Islet precursor cell (in vitro differentiated cells): ENCODE measurements at regions not wholly inside any gene's neighbourhood (a gene's known extent, or its start where the extent isn't known, plus 50 kb on each side); places are given as distances from the start of the nearest gene placed in this dataset.
A peak's percentile ranks its signal among the peaks of the same experiment; 100 is the strongest.

Source experiments
- DNase-seq: peaks from one replicate; pipeline ENCODE4 v3.0.0-alpha.2; 2018

- DNase-seq: no peak
These were observed 87.1 kb upstream of the SLITRK3 start for GRCh38 chr3:165283328-165283727.

DNA sequence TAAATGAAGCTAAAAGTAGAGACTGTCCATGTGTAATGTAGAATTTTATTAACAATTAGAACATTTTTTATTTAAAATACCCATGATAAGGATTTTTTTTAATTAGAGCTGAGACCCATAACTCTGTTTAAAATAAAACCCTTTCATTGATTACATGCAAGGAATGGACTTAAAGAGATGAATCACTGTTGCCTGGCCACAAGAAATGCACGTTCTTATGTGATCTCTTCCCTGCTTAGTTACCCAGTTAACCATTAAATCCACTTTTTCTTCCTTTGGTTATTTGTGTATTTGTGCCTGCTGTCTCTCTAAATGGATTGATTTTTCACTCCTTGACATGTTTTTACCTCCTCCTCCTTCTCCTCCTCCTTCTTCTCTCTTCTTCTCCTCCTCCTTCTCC is 83.3 kb upstream of the SLITRK3 start:
- DNase-seq: no peak

- DNase-seq: no peak
These were observed 77.2 kb upstream of the SLITRK3 start for GRCh38 chr3:165273411-165273810.

- DNase-seq: peak; percentile 50
These were observed 63.5 kb upstream of the SLITRK3 start for GRCh38 chr3:165259541-165260193.

DNA sequence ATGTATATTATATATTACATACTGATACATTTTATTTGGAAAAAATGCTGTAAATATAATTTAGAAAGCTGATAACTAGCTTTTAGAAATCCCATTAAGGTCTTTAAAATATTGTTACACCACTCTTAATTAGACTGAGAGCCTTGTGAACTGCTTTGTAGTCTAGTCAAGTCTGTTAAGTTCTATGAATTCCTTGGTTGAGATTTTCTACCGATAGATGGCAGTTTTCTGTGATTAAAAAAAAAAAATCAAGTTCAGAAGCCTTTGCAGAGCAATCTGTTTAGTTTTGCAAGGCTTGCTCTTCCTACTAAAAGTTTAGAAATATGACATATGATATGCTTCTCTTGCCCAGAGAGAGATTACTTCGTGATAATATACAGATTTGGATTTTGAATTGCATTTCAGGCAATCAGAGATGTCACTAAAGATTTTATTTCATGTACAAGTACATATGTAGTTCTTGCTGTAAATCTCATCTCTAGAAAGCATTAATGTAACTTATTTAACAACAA is 60.4 kb upstream of the SLITRK3 start:
- no peak for DNase-seq

DNA sequence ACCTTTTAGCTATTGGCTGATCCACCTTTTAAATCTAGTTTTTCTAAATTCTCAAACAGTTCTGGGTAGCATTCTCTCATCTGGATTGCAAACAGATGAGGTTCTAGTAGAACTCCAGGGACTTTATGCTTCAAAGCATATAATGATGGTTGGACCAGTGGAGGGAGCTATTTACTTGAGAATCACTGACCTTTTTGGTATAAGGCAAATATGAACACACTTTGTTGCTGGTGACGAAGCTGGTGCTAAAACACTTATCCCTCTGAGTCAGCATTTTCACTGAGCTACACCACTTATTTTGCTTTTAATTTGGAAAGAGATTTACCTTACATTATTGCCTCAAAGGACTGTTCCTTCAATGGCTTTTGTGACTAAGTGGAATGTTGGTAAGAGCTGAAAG is 58.6 kb upstream of the SLITRK3 start:
- no peak for DNase-seq
